Peyer's patch (tissue), 4 donors: ENCODE measurements at regions not wholly inside any gene's neighbourhood (a gene's known extent, or its start where the extent isn't known, plus 50 kb on each side); places are given as distances from the start of the nearest gene placed in this dataset.

Experiments used
- DNase-seq, 3 donors: peaks; one replicate each; pipeline ENCODE4 v3.0.0-alpha.2; 2017 to 2019
- H3K27ac ChIP-seq, 4 donors: fragments of 200-600 bp; sonication (generic); one replicate each; pipeline ENCODE4 v1.5.1; 2016 to 2019
- H3K27me3 ChIP-seq, 2 donors: fragments of 200-600 bp; sonication (generic); one replicate each; pipeline ENCODE4 v1.5.1; 2019
- H3K36me3 ChIP-seq, 3 donors: fragments of 200-600 bp; sonication (generic); one replicate each; pipeline ENCODE4 v1.5.1; 2016 to 2019
- H3K4me1 ChIP-seq, 4 donors: fragments of 200-600 bp; sonication (generic); one replicate each; pipeline ENCODE4 v1.5.1; 2016 to 2019
- H3K4me3 ChIP-seq, 4 donors: fragments of 200-600 bp; sonication (generic); 1 replicate in 3 of 4; 2 replicates in 1 of 4; pipeline ENCODE4 v1.5.1; 2016 to 2019; ENCODE audit warnings: mild to moderate bottlenecking in 1 of 4
- H3K9me3 ChIP-seq, 4 donors: fragments of 200-600 bp; sonication (generic); one replicate each; pipeline ENCODE4 v1.5.1; 2016 to 2019; ENCODE audit warnings: mild to moderate bottlenecking in 1 of 4
- CTCF ChIP-seq, 6 experiments: fragments of 450-650 bp in 4 of 6; fragments of 200-600 bp in 2 of 6; sonication (generic) in 1 of 6; IDR thresholded peaks; one replicate each; pipeline ENCODE4 v1.5.1; 2017 to 2019; ENCODE audit warnings: antibody characterized with exemption in 6 of 6, mild to moderate bottlenecking in 3 of 6, moderate library complexity in 1 of 6
- POLR2A ChIP-seq, 2 donors: fragments of 450-650 bp; IDR thresholded peaks; one replicate each; pipeline ENCODE4 v1.5.1; 2017; ENCODE audit warnings: antibody characterized with exemption in 2 of 2, mild to moderate bottlenecking in 2 of 2, moderate library complexity in 2 of 2

- no peak for DNase-seq
- Histone ChIP-seq H3K36me3 (no peaks in the 10 kb centered on the region), H3K27me3 (no peaks in the 10 kb centered on the region), H3K4me1 (no peaks in the 10 kb centered on the region), H3K4me3 (no peak overlapping the region), H3K9me3 (no peaks in the 10 kb centered on the region), H3K27ac (no peak overlapping the region)
- no peak for TF ChIP-seq POLR2A (IDR thresholded peaks at IDR 0.05)
- no peak for TF ChIP-seq CTCF (IDR thresholded peaks at IDR 0.05)
Observed at GRCh38 chr7:68050627-68051026, 1054.0 kb downstream of the TYW1 start.

GRCh38 chr7:68058014-68058413 is 1061.4 kb downstream of the TYW1 start:
- no peak overlapping the region for H3K27ac ChIP-seq
- no peaks in the 10 kb centered on the region for H3K4me1 ChIP-seq
- no peak for TF ChIP-seq CTCF (IDR thresholded peaks at IDR 0.05)
- no peak for TF ChIP-seq POLR2A (IDR thresholded peaks at IDR 0.05)
- H3K36me3 ChIP-seq, result no peaks in the 10 kb centered on the region
- no peak for DNase-seq
- no peaks in the 10 kb centered on the region for H3K9me3 ChIP-seq
- no peak overlapping the region for H3K4me3 ChIP-seq
- H3K27me3 ChIP-seq, result no peaks in the 10 kb centered on the region

- Histone ChIP-seq H3K9me3 (no peaks in the 10 kb centered on the region), H3K36me3 (no peaks in the 10 kb centered on the region), H3K27me3 (no peaks in the 10 kb centered on the region), H3K4me1 (no peaks in the 10 kb centered on the region), H3K27ac (no peak overlapping the region), H3K4me3 (no peak overlapping the region)
- TF ChIP-seq POLR2A (IDR thresholded peaks at IDR 0.05), result no peak
- DNase-seq, result no peak
Observed at GRCh38 chr7:68063171-68063570, 1066.5 kb downstream of the TYW1 start.

DNA sequence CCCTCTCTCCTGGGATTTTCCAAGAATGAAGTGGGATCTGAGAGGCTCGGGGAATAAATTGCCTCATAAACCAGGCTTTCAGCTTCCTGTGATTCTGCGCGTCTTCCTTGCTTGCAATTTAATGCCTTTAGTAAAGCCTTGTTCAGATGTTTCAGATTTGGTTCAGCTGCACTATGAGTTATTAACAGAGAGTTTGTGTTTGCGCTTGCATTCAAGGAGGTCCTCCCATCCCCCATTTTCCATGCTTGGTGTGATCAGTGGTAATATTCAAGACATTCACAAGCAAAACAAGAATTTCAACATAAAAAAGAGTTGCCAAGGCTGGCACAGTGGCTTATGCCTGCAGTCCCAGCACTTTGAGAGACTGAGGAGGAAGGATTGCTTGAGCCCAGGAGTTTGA is 1068.9 kb downstream of the TYW1 start:
- no peaks in the 10 kb centered on the region for H3K9me3 ChIP-seq
- no peaks in the 10 kb centered on the region for H3K36me3 ChIP-seq
- H3K4me1 ChIP-seq, result no peaks in the 10 kb centered on the region
- DNase-seq, result no peak
- H3K4me3 ChIP-seq, result no peak overlapping the region
- H3K27me3 ChIP-seq, result no peaks in the 10 kb centered on the region
- TF ChIP-seq CTCF (IDR thresholded peaks at IDR 0.05) (no peak), POLR2A (IDR thresholded peaks at IDR 0.05) (no peak)
- H3K27ac ChIP-seq, result no peak overlapping the region

DNA sequence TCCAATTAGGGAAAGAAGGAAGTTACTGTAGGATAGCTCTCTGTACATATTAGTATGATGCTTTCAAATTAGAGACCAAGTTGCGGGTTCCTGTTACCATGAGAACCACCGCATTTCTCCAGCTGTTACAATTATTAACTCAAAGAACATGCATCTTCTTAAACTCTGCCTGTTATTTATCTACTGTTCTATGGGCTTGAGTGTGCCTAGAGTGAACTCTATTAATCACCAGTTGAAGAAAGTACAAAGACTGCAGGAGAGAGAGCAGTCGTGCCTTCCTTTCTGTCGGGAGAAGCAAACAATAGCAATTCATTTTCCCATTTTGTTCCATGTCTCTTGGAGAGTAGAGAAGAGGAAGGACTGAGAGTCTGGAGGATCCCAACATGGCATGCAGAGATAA is 1071.2 kb downstream of the TYW1 start:
- H3K27me3 ChIP-seq, result no peaks in the 10 kb centered on the region
- no peak for DNase-seq
- no peak overlapping the region for H3K27ac ChIP-seq
- H3K4me3 ChIP-seq, result no peak overlapping the region
- H3K36me3 ChIP-seq, result no peaks in the 10 kb centered on the region
- no peaks in the 10 kb centered on the region for H3K9me3 ChIP-seq
- H3K4me1 ChIP-seq, result no peaks in the 10 kb centered on the region
- no peak for TF ChIP-seq CTCF (IDR thresholded peaks at IDR 0.05)
- no peak for TF ChIP-seq POLR2A (IDR thresholded peaks at IDR 0.05)

DNA sequence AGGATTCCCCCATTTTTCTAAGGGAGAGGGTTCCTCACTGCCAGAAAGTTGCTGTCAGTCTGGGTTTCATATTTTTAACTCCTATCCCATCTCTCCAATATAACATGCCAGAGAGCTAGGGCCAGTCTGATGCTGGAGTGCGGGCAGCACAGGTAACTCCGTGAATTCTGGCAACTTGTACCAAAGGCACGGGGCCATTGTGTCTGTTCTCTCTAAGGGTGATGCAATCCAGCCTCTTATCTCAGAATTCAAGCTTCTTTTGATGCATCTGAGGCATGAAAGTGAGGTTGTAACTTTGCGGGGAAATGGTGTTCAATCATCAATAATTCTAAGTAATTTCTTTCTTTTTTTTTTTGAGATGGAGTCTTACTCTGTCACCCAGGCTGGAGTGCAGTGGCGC is 1074.4 kb downstream of the TYW1 start:
- Histone ChIP-seq H3K27me3 (no peaks in the 10 kb centered on the region), H3K9me3 (no peaks in the 10 kb centered on the region), H3K4me3 (no peak overlapping the region), H3K36me3 (no peaks in the 10 kb centered on the region), H3K4me1 (no peaks in the 10 kb centered on the region), H3K27ac (no peak overlapping the region)
- no peak for DNase-seq
- TF ChIP-seq CTCF (IDR thresholded peaks at IDR 0.05) (no peak), POLR2A (IDR thresholded peaks at IDR 0.05) (no peak)
